ENCODE measurements at regions not wholly inside any gene's neighbourhood (a gene's known extent, or its start where the extent isn't known, plus 50 kb on each side); places are given as distances from the start of the nearest gene placed in this dataset.

- DNase-seq = no peak
Measured at GRCh38 chr2:204278454-204278853, 266.8 kb upstream of the PARD3B start.

GRCh38 chr2:204279819-204280218, 265.5 kb upstream of the PARD3B start:
- no peak for DNase-seq

GRCh38 chr2:204280262-204280668, 265.0 kb upstream of the PARD3B start:
- no peak for DNase-seq

- no peak for DNase-seq
Measured at GRCh38 chr2:204282081-204282480, 263.2 kb upstream of the PARD3B start.

GRCh38 chr2:204282525-204282924, 262.8 kb upstream of the PARD3B start:
- no peak for DNase-seq

GRCh38 chr2:204289066-204289465, 256.2 kb upstream of the PARD3B start:
- DNase-seq = no peak

- no peak for DNase-seq
Measured at GRCh38 chr2:204292439-204292838, 252.8 kb upstream of the PARD3B start.

GRCh38 chr2:204293884-204294747, 251.2 kb upstream of the PARD3B start:
- DNase-seq = no peak

- DNase-seq = no peak
Measured at GRCh38 chr2:204298404-204298803, 246.9 kb upstream of the PARD3B start.

GRCh38 chr2:204299766-204300165, 245.5 kb upstream of the PARD3B start:
- DNase-seq = no peak

GRCh38 chr2:204306667-204307066, 238.6 kb upstream of the PARD3B start:
- DNase-seq = no peak

- no peak for DNase-seq
Measured at GRCh38 chr2:204312105-204312504, 233.2 kb upstream of the PARD3B start.

- no peak for DNase-seq
Measured at GRCh38 chr2:204313256-204313655, 232.0 kb upstream of the PARD3B start.

GRCh38 chr2:204315236-204315662, 230.0 kb upstream of the PARD3B start:
- no peak for DNase-seq

GRCh38 chr2:204317640-204318039, 227.6 kb upstream of the PARD3B start:
- no peak for DNase-seq

- DNase-seq = no peak
Measured at GRCh38 chr2:204321027-204321800, 224.1 kb upstream of the PARD3B start.

- no peak for DNase-seq
Measured at GRCh38 chr2:204321910-204322751, 223.1 kb upstream of the PARD3B start.

- DNase-seq = peak; percentile 83
Measured at GRCh38 chr2:204325468-204325867, 219.8 kb upstream of the PARD3B start.

GRCh38 chr2:204328373-204328772, 216.9 kb upstream of the PARD3B start:
- no peak for DNase-seq

GRCh38 chr2:204329016-204329415, 216.3 kb upstream of the PARD3B start:
- no peak for DNase-seq

- DNase-seq = no peak
Measured at GRCh38 chr2:204329532-204329931, 215.7 kb upstream of the PARD3B start.

GRCh38 chr2:204331180-204331579, 214.1 kb upstream of the PARD3B start:
- DNase-seq = no peak

GRCh38 chr2:204331988-204332387, 213.3 kb upstream of the PARD3B start:
- no peak for DNase-seq

All from hematopoietic multipotent progenitor cell treated with erythropoietin and hydrocortisone succinate and interleukin-3 and kit ligand, for 6 days (in vitro differentiated cells).